Activated CD4-positive, alpha-beta memory T cell treated with anti-CD3 and anti-CD28 coated beads for 36 hours (primary cell): ENCODE measurements at regions not wholly inside any gene's neighbourhood (a gene's known extent, or its start where the extent isn't known, plus 50 kb on each side); places are given as distances from the start of the nearest gene placed in this dataset.

ENCODE experiments used
- CTCF ChIA-PET: fragments of 350-600 bp; sonication (Branson Sonifier 250); formaldehyde crosslinking; loops from one replicate; lab custom pipeline; 2021; ENCODE audit warnings: antibody characterized with exemption, inconsistent platforms; lab: Charles Lee
- POLR2A ChIA-PET: fragments of 350-600 bp; sonication (Branson Sonifier 250); formaldehyde crosslinking; loops from one replicate; lab custom pipeline; 2021; ENCODE audit warnings: antibody characterized with exemption; lab: Charles Lee
- DNase-seq: peaks from one replicate; pipeline ENCODE4 v3.0.0-alpha.2; 2020
- H3K27ac Mint-ChIP-seq: one replicate; pipeline ENCODE4 v1.8.0; 2021; ENCODE audit warnings: mixed read lengths
- H3K27me3 Mint-ChIP-seq: one replicate; pipeline ENCODE4 v1.8.0; 2021; ENCODE audit warnings: mixed read lengths
- H3K36me3 Mint-ChIP-seq: one replicate; pipeline ENCODE4 v1.8.0; 2021; ENCODE audit warnings: mixed read lengths
- H3K4me1 Mint-ChIP-seq: one replicate; pipeline ENCODE4 v1.8.0; 2021; ENCODE audit warnings: low read depth, mixed read lengths
- H3K4me3 Mint-ChIP-seq: one replicate; pipeline ENCODE4 v1.8.0; 2021; ENCODE audit warnings: mild to moderate bottlenecking, mixed read lengths
- H3K9me3 Mint-ChIP-seq: one replicate; pipeline ENCODE4 v1.8.0; 2021; ENCODE audit warnings: mixed read lengths
- intact Hi-C: fragments of 100-400 bp; cut with micrococcal nuclease; formaldehyde crosslinking; loops from one replicate; pipeline ENCODE4 v1.15.1; 2023

DNA sequence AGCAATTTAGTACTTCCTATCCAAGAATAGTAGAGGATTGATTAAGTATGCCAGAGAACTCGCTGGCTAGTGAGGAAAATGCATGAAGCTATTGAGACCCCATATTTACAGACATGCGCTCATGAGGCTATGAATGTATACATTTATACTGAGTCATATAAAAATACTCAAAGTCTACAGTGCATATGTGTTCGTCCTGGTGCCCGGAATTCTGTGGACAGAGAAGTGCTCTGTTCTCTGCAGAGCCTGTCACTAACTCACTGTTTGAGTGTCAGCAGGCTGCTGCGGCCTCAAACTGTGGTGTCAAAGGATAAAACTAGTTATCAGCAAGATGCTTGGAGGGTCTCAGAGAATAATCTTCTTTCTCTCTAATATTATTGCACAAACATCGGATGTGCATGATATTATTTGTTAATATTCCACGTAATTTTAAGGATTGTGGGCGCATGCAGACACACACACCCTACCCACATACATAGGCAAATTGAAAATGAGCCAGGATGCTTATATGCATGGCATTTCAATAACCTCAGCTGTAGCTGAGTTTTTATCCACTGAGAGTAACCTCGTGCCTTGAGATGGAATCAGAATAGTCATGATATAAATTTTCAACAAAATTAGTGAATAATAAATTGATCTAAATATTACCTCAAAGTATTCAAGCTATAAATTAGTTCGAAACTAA is 50.0 kb upstream of the TSC22D2 start:
- ChIA-PET CTCF (interaction anchor here (1.4 kb wide), 1 partner anchor 49 kb away, joined by 3 read pairs; no protein-coding TSS in a partner anchor), POLR2A (no interaction called here)
- no peaks in the 10 kb centered on the region for H3K36me3 Mint-ChIP-seq
- no peak for DNase-seq
- H3K27me3 Mint-ChIP-seq, result no peaks in the 10 kb centered on the region
- intact Hi-C loops, result no loop called here
- H3K4me1 Mint-ChIP-seq, result no peaks in the 10 kb centered on the region
- no peaks in the 10 kb centered on the region for H3K9me3 Mint-ChIP-seq
- no peak overlapping the region for H3K4me3 Mint-ChIP-seq
- H3K27ac Mint-ChIP-seq, result no peak overlapping the region

DNA sequence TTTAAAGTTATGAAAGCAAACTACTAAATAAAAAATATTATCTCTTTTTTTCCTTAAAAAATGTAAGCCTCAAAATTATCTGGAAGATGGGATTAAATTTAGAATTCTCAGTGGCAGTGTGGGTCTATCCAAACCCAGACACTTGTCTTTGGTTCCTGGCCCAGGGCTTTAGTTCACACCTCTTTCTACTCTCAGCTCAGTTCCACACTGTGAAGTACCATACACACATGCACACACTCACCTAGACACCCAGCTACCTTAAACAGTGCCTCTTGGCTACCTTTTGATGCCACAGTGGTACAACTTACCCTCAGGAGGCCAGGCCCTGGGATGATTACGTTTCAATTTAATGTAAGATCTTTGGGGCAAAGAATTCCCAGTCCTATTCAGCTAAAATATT is 51.0 kb upstream of the TSC22D2 start:
- Mint-ChIP-seq H3K9me3 (no peaks in the 10 kb centered on the region), H3K36me3 (no peaks in the 10 kb centered on the region), H3K4me3 (no peak overlapping the region), H3K27ac (no peak overlapping the region), H3K27me3 (no peaks in the 10 kb centered on the region), H3K4me1 (no peaks in the 10 kb centered on the region)
- ChIA-PET CTCF (interaction anchor here (1.4 kb wide), 1 partner anchor 50 kb away, joined by 3 read pairs; no protein-coding TSS in a partner anchor), POLR2A (interaction anchor here (0.5 kb wide), 1 partner anchor 67 kb away, joined by 3 read pairs; no protein-coding TSS in a partner anchor)
- intact Hi-C loops, result no loop called here
- no peak for DNase-seq

DNA sequence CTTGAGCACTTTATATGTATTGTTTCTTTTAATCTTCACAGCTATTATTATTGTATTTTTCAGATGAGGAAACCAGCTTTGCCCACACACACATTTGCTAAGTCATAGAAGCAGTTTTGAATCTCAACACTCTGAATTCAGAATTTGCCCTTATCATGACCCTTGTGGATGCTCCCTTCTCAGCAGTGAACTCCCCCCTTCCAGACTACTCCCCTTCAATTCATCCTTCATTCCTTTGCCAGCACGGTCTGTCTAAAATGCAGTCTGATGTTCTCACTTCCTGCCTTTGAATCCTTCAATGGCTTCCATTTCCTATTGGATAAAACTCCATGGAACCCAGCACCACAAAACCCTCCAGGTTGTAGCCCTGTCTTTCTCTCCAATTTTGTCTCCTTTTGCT is 52.5 kb upstream of the TSC22D2 start:
- intact Hi-C loops, result no loop called here
- Mint-ChIP-seq H3K4me3 (no peak overlapping the region), H3K36me3 (no peaks in the 10 kb centered on the region), H3K27me3 (peaks cover under 1% of the 10 kb centered on the region), H3K9me3 (no peaks in the 10 kb centered on the region), H3K27ac (no peak overlapping the region), H3K4me1 (no peaks in the 10 kb centered on the region)
- POLR2A ChIA-PET, result no interaction called here
- CTCF ChIA-PET, result interaction anchor here (1.0 to 1.1 kb wide), 2 partner anchors 10 to 29 kb away, joined by 3 to 5 read pairs; no protein-coding TSS in a partner anchor
- no peak for DNase-seq

DNA sequence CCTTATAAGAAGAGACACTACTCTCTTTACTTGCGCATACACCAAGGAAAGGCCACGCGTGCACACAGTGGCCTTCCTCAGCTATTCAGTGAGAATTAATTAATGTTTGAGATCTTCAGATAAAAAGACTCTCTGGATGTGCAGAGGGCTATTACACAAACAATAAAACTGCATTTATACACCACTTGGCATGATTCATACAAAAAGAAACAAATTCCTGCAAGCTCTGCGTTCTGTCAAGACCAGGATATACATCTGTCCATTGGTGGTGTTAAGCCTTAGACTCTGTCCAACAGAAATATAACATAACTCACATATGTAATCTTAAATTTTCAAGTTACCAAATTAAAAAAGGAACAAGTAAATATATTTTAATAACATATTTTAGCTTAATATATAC is 55.2 kb upstream of the TSC22D2 start:
- Mint-ChIP-seq H3K9me3 (no peaks in the 10 kb centered on the region), H3K36me3 (no peaks in the 10 kb centered on the region), H3K4me3 (no peak overlapping the region), H3K4me1 (peaks cover 3% of the 10 kb centered on the region), H3K27ac (no peak overlapping the region), H3K27me3 (peaks cover 2% of the 10 kb centered on the region)
- no peak for DNase-seq
- POLR2A ChIA-PET, result no interaction called here
- intact Hi-C loops, result no loop called here
- CTCF ChIA-PET, result interaction anchor here (1.6 kb wide), 1 partner anchor 67 kb away, joined by 4 read pairs; no protein-coding TSS in a partner anchor

DNA sequence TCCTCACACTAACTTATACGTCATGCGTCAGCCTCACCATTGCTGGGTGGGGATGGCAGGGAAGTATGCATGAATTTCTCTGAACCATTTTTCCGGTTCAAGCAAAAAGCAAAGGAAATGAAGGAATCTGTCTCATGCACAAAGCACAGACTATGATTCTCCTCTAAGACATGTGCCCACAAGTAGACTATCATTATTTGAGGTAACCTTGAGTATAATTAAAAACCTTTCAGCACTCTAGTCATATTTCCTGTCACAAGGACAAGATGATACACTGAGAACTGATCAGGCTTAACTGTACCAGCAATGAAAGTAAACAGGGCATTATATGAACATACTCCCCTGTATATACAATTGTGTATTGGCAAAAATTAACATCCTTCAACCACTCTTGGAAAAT is 56.7 kb upstream of the TSC22D2 start:
- H3K4me3 Mint-ChIP-seq, result no peak overlapping the region
- intact Hi-C loops, result no loop called here
- no peak overlapping the region for H3K27ac Mint-ChIP-seq
- H3K27me3 Mint-ChIP-seq, result peaks cover 4% of the 10 kb centered on the region
- no peak for DNase-seq
- H3K4me1 Mint-ChIP-seq, result peaks cover 3% of the 10 kb centered on the region
- ChIA-PET POLR2A (no interaction called here), CTCF (interaction anchor here (1.6 kb wide), 1 partner anchor 65 kb away, joined by 4 read pairs; no protein-coding TSS in a partner anchor)
- no peaks in the 10 kb centered on the region for H3K9me3 Mint-ChIP-seq
- H3K36me3 Mint-ChIP-seq, result no peaks in the 10 kb centered on the region

DNA sequence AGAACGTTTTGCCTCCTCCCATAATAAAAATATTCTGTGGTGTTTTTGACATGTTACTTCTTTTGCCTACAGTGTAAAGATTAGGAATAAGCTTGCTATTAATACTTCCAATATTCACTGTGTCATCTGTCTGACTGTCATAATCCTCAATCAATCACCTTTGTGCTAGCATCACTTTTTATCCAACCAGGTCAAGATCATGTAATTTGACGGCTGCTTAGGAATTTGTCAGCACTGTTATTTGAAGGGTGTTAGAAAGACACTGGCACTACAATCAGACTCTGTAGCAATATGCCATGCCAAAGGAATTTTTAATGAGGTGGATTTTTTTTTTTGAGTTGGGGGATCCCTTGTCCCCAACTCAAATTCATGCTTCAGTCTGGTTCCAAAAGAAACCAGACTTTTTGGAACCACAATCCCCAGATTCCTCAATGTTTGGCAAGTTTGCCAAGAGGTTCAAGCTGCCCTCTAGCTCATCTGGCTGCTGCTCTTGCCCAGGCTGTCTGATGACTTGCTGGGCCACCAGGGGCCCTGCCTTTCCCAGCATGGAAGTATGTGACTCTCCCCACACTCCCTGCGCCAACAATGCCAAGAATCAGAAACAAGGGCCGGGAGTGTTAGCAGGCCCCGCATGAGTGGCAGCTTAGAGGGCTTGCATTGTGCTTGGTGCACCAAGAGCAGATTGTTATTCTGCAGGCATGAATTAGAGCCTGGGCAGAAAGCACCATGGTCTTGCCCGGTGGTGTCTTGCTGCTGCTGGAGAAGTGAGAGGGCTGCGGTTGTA is 58.6 kb upstream of the TSC22D2 start:
- Mint-ChIP-seq H3K4me1 (peaks cover 3% of the 10 kb centered on the region), H3K36me3 (no peaks in the 10 kb centered on the region), H3K4me3 (no peak overlapping the region), H3K27ac (no peak overlapping the region), H3K27me3 (peaks cover 5% of the 10 kb centered on the region), H3K9me3 (no peaks in the 10 kb centered on the region)
- no peak for DNase-seq
- ChIA-PET POLR2A (no interaction called here), CTCF (no interaction called here)
- intact Hi-C loops, result no loop called here

DNA sequence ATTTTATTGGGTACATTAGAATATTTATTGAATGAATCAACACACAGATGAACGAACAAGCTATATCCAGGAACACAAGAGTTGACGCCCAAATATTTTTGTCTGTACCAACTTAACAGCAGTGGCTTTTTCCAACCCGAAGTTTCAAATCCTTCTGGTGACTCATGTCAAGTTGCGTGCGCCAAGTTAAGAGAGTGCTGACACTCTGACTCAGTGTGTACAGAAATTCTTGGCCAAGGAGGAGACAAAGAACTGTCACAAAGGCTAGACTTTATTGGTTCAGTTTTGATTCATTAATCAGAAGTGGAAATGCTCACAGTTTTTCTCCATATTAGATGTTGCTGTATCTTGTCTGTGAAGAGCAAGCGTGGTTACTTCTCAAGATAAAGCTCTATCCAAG is 59.6 kb upstream of the TSC22D2 start:
- no peaks in the 10 kb centered on the region for H3K36me3 Mint-ChIP-seq
- peaks cover 5% of the 10 kb centered on the region for H3K27me3 Mint-ChIP-seq
- H3K27ac Mint-ChIP-seq, result no peak overlapping the region
- no peak overlapping the region for H3K4me3 Mint-ChIP-seq
- DNase-seq, result peak; percentile 47
- peaks cover 3% of the 10 kb centered on the region for H3K4me1 Mint-ChIP-seq
- POLR2A ChIA-PET, result no interaction called here
- CTCF ChIA-PET, result no interaction called here
- intact Hi-C loops, result no loop called here
- H3K9me3 Mint-ChIP-seq, result no peaks in the 10 kb centered on the region

DNA sequence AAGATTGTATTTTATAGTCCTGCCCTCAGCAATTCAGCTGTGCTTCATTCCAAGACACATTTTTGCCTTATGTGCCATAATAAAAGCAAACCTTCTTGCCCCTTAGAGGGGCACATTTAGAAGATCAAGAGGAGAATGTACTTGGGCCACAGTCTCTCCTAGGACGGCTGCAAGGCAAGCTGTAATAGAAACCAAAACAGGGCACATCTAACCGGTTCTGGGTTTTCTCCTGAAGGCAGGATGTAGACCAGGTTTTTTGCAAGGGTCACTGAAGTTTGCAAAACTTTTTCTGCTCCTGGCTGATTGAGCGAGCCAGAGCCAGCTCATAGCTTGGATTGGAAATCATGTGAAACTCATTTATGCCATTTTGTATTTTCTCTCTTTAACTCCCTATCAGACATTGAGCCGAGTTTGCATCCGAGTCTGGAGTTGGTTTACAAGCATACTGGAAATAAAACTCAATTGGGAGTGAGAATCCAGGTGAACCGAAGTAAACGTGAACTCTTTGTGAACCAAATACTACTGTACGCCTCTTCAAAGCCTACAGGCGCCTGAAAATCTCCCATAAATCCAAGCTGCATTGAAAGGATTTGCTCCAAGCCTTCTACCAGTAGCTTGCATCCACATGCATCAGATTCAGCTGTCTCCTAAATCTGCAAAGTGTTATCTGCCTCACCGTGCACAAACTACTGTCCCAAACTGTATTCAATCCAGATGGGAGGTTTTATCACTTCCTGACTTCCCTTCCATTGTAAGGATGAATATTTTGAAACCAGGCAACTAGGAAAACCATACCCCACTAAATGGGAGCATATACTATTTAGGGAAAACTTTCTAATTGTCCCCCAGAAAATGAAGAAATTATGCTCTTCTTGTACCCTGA is 60.9 kb upstream of the TSC22D2 start:
- Mint-ChIP-seq H3K27ac (no peak overlapping the region), H3K4me1 (peaks cover 3% of the 10 kb centered on the region), H3K27me3 (peaks cover 5% of the 10 kb centered on the region), H3K36me3 (no peaks in the 10 kb centered on the region), H3K9me3 (no peaks in the 10 kb centered on the region), H3K4me3 (no peak overlapping the region)
- POLR2A ChIA-PET, result no interaction called here
- no peak for DNase-seq
- intact Hi-C loops, result no loop called here
- CTCF ChIA-PET, result no interaction called here

DNA sequence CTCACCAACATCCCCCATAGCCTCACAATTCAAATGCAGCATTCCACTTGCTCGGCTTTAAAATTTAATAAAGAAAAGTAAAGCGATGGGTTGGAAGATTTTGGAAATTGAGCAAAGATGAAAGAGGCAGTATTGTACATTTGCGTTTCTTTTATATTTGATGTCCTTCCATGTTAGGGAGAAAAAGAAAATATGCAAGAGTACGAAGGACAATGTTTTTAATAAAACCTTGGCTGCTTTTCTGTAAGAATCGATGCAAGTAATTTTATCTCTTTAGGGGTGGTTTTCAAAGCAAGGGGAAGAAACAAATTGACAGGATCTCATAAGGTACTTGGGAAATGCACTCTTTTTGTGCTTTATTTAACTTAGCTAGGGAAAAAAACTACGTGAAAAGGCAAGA is 61.8 kb upstream of the TSC22D2 start:
- CTCF ChIA-PET, result no interaction called here
- Mint-ChIP-seq H3K4me1 (peaks cover 3% of the 10 kb centered on the region), H3K27me3 (peaks cover 5% of the 10 kb centered on the region), H3K36me3 (no peaks in the 10 kb centered on the region), H3K4me3 (no peak overlapping the region), H3K9me3 (no peaks in the 10 kb centered on the region), H3K27ac (no peak overlapping the region)
- DNase-seq, result no peak
- POLR2A ChIA-PET, result no interaction called here
- intact Hi-C loops, result no loop called here

DNA sequence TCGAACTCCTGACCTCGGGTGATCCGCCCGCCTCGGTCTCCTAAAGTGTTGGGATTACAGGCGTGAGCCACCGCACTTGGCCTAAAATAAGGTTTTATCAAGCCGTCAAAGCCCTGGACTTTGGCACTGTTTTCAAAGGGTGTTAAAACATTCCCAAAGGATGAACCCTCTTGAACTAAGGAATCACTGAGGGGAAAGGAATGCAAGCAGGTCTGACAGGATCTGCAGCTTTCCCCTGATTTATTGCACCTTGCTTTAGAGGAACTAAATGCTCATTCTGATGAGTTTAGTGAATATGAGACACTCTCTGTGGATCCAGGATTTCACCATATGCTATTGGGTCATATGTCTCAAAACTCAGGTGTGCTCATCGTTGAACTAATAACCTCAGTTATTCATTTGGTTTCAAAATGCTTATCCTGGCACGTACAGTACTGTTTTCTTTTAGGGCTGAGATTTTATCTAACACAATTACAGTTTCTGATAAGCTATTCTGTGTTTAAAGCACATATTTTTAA is 63.0 kb upstream of the TSC22D2 start:
- POLR2A ChIA-PET, result no interaction called here
- intact Hi-C loops, result no loop called here
- no peak for DNase-seq
- no peaks in the 10 kb centered on the region for H3K9me3 Mint-ChIP-seq
- CTCF ChIA-PET, result interaction anchor here (0.8 to 1.0 kb wide), 2 partner anchors 10 to 17 kb away, joined by 3 to 4 read pairs; no protein-coding TSS in a partner anchor
- H3K4me3 Mint-ChIP-seq, result no peak overlapping the region
- peaks cover 3% of the 10 kb centered on the region for H3K4me1 Mint-ChIP-seq
- H3K27me3 Mint-ChIP-seq, result peaks cover 3% of the 10 kb centered on the region
- no peak overlapping the region for H3K27ac Mint-ChIP-seq
- H3K36me3 Mint-ChIP-seq, result no peaks in the 10 kb centered on the region

DNA sequence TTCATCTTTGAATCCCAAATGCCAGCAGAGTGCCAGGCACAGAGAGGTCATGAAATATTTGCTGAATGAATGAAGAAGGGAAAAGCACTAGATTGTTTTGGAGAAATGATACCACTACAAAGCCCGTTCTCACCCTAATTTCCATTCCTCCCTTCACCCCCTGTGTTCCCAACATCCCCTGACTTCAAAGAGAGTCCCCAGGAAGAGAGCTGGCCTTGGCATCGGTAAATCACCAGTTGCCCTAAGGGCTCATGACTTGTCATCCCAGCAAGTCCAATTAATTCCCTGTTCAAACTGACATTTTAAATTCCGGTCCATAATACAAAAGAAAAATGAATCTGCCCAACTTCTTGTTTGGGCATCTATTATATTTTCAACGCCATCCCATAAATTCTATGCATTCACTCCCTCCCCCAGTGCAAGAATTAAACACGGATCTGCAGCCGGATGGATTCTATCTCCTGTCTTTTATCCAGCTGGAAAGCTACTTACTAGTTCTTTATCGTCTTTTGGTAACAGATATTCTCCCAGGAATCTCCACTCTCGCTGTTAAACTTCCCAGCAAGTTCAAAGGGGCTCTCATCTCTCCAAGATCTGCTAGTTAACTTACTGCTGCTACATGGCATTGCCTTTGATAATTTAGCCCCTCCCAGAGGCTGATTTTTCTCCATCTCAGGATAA is 63.9 kb upstream of the TSC22D2 start:
- Mint-ChIP-seq H3K36me3 (no peaks in the 10 kb centered on the region), H3K27me3 (peaks cover 3% of the 10 kb centered on the region), H3K9me3 (no peaks in the 10 kb centered on the region), H3K4me3 (no peak overlapping the region), H3K4me1 (peaks cover 3% of the 10 kb centered on the region), H3K27ac (no peak overlapping the region)
- ChIA-PET POLR2A (no interaction called here), CTCF (no interaction called here)
- no peak for DNase-seq
- intact Hi-C loops, result no loop called here
